IMR-90 (cell line): ENCODE measurements at regions not wholly inside any gene's neighbourhood (a gene's known extent, or its start where the extent isn't known, plus 50 kb on each side); places are given as distances from the start of the nearest gene placed in this dataset.

ENCODE experiments used
- ATAC-seq: fragments of 200-7000 bp; cut with Tn5 transposase; 2 replicates; pipeline ENCODE4 v1.9.1; 2020; ENCODE audit warnings: low read depth, mild to moderate bottlenecking, moderate library complexity
- BruUV-seq: library from RNA; stranded (reverse); fragments of 400-500 nt; replicated peaks from 2 replicates; lab custom pipeline; 2021; lab: Mats Ljungman, UMichigan
- CTCF ChIA-PET: fragments of 300-600 bp; formaldehyde crosslinking; extraction: SDS; loops from one replicate; lab custom pipeline; 2021; ENCODE audit warnings: antibody characterized with exemption; lab: Yijun Ruan, JAX
- POLR2A ChIA-PET: fragments of 300-600 bp; sonication (Branson Sonifier 250); formaldehyde crosslinking; loops from one replicate; lab custom pipeline; 2022; ENCODE audit warnings: antibody characterized with exemption; ENCODE audit not compliant: unreplicated experiment; lab: Charles Lee
- DNase-seq: peaks from one replicate; pipeline ENCODE4 v3.0.0; 2013
- H2AFZ ChIP-seq: replicated peaks from 2 replicates; pipeline ENCODE3; 2013; ENCODE audit warnings: low read length, mild to moderate bottlenecking; ENCODE audit not compliant: poor library complexity
- H2AK5ac ChIP-seq: 2 replicates; pipeline ENCODE4 v1.6.1; 2013; ENCODE audit warnings: low read depth, low read length, inconsistent platforms
- H2AK9ac ChIP-seq: replicated peaks from 2 replicates; pipeline ENCODE3; 2013; ENCODE audit warnings: mild to moderate bottlenecking, low read depth, low read length, moderate library complexity; ENCODE audit not compliant: poor library complexity
- H2BK120ac ChIP-seq: 2 replicates; pipeline ENCODE4 v1.6.1; 2013; ENCODE audit warnings: low read depth, low read length, inconsistent platforms
- H2BK15ac ChIP-seq: 3 replicates; pipeline ENCODE4 v1.6.1; 2013; ENCODE audit warnings: low read depth, low read length, inconsistent platforms
- H2BK20ac ChIP-seq: 2 replicates; pipeline ENCODE4 v1.6.1; 2013; ENCODE audit warnings: low read depth, mild to moderate bottlenecking, inconsistent platforms, low read length, moderate library complexity
- H2BK5ac ChIP-seq: 2 replicates; pipeline ENCODE4 v1.6.1; 2013; ENCODE audit warnings: mild to moderate bottlenecking, low read depth, low read length, inconsistent platforms; ENCODE audit not compliant: poor library complexity, severe bottlenecking
- H3K14ac ChIP-seq: replicated peaks from 2 replicates; pipeline ENCODE4 v1.6.1; 2013; ENCODE audit warnings: low read depth, low read length, inconsistent platforms
- H3K18ac ChIP-seq: 2 replicates; pipeline ENCODE4 v1.6.1; 2013; ENCODE audit warnings: low read depth, low read length, control low read depth
- H3K23ac ChIP-seq: 2 replicates; pipeline ENCODE4 v1.6.1; 2013; ENCODE audit warnings: low read depth, low read length, inconsistent platforms
- H3K27ac ChIP-seq: 2 replicates; pipeline ENCODE4 v1.5.1; 2013; ENCODE audit warnings: mild to moderate bottlenecking, control low read depth, low read length; ENCODE audit not compliant: insufficient read depth
- H3K27me3 ChIP-seq: 2 replicates; pipeline ENCODE4 v1.6.1; 2013; ENCODE audit warnings: low read length; ENCODE audit not compliant: control insufficient read depth, insufficient read depth
- H3K36me3 ChIP-seq: 2 replicates; pipeline ENCODE4 v1.6.1; 2013; ENCODE audit warnings: low read length, mixed read lengths; ENCODE audit not compliant: control insufficient read depth, insufficient read depth
- H3K4ac ChIP-seq: 2 replicates; pipeline ENCODE4 v1.6.1; 2013; ENCODE audit warnings: low read depth, low read length, inconsistent platforms
- H3K4me1 ChIP-seq: 2 replicates; pipeline ENCODE4 v1.6.1; 2013; ENCODE audit warnings: low read length, mixed read lengths; ENCODE audit not compliant: control insufficient read depth, insufficient read depth
- H3K4me2 ChIP-seq: 2 replicates; pipeline ENCODE4 v1.6.1; 2013; ENCODE audit warnings: low read depth, mild to moderate bottlenecking, control low read depth, low read length, moderate library complexity
- H3K4me3 ChIP-seq: 2 replicates; pipeline ENCODE4 v1.5.1; 2013; ENCODE audit warnings: low read depth, mild to moderate bottlenecking, control low read depth, low read length, moderate library complexity; ENCODE audit not compliant: insufficient read depth
- H3K56ac ChIP-seq: 2 replicates; pipeline ENCODE4 v1.6.1; 2013; ENCODE audit warnings: low read length, inconsistent platforms; ENCODE audit not compliant: insufficient read depth; ENCODE audit errors: extremely low read depth
- H3K79me1 ChIP-seq, 2 experiments: 2 replicates each; pipeline ENCODE4 v1.6.1; 2013; ENCODE audit warnings: low read length in 2 of 2, inconsistent platforms in 1 of 2, low read depth in 1 of 2
- H3K9ac ChIP-seq: 2 replicates; pipeline ENCODE4 v1.6.1; 2013; ENCODE audit warnings: low read depth, low read length, control low read depth
- H3K9me1 ChIP-seq: 2 replicates; pipeline ENCODE4 v1.6.1; 2013; ENCODE audit warnings: low read length, inconsistent platforms; ENCODE audit not compliant: insufficient read depth
- H3K9me3 ChIP-seq: 2 replicates; pipeline ENCODE4 v1.6.1; 2013; ENCODE audit warnings: low read length; ENCODE audit not compliant: control insufficient read depth, insufficient read depth
- H4K20me1 ChIP-seq: 2 replicates; pipeline ENCODE4 v1.6.1; 2013; ENCODE audit warnings: low read length, inconsistent platforms; ENCODE audit not compliant: insufficient read depth
- H4K5ac ChIP-seq: 2 replicates; pipeline ENCODE4 v1.6.1; 2013; ENCODE audit warnings: mild to moderate bottlenecking, low read depth, low read length, control low read depth
- H4K8ac ChIP-seq, 2 experiments: 2 replicates each; pipeline ENCODE4 v1.6.1; 2013; ENCODE audit warnings: low read depth in 2 of 2, low read length in 2 of 2, control low read depth in 1 of 2, inconsistent platforms in 1 of 2
- H4K91ac ChIP-seq: 2 replicates; pipeline ENCODE4 v1.6.1; 2013; ENCODE audit warnings: low read depth, low read length, inconsistent platforms; ENCODE audit not compliant: insufficient read depth
- BHLHE40 ChIP-seq: fragments of 150-350 bp; IDR thresholded peaks from 2 replicates; pipeline ENCODE4 v1.6.1; 2016; ENCODE audit warnings: mild to moderate bottlenecking, low read depth, low read length
- CEBPB ChIP-seq: IDR thresholded peaks from 2 replicates; pipeline ENCODE4 v1.6.1; 2012; ENCODE audit warnings: low read depth, low read length, improper control_type of control experiment
- CHD1 ChIP-seq: IDR thresholded peaks from 2 replicates; pipeline ENCODE4 v1.6.1; 2012; ENCODE audit warnings: low read depth, low read length, improper control_type of control experiment
- FOS ChIP-seq: fragments of 150-350 bp; IDR thresholded peaks from 2 replicates; pipeline ENCODE4 v1.6.1; 2016; ENCODE audit warnings: low read depth, low read length
- MAZ ChIP-seq: IDR thresholded peaks from 2 replicates; pipeline ENCODE4 v1.6.1; 2012; ENCODE audit warnings: low read depth, mild to moderate bottlenecking, low read length, improper control_type of control experiment, moderate library complexity, borderline replicate concordance
- MXI1 ChIP-seq: IDR thresholded peaks from 2 replicates; pipeline ENCODE4 v1.6.1; 2012; ENCODE audit warnings: low read depth, mild to moderate bottlenecking, low read length, moderate library complexity, borderline replicate concordance
- NFE2L2 ChIP-seq: fragments of 150-350 bp; IDR thresholded peaks from 2 replicates; pipeline ENCODE4 v1.6.1; 2016; ENCODE audit warnings: low read depth, mild to moderate bottlenecking, low read length
- POLR2A ChIP-seq: IDR thresholded peaks from 2 replicates; pipeline ENCODE4 v1.6.1; 2012; ENCODE audit warnings: mild to moderate bottlenecking, low read depth, low read length
- RAD21 ChIP-seq: IDR thresholded peaks from 2 replicates; pipeline ENCODE4 v1.6.1; 2012; ENCODE audit warnings: low read length, improper control_type of control experiment
- RCOR1 ChIP-seq: IDR thresholded peaks from 2 replicates; pipeline ENCODE4 v1.6.1; 2012; ENCODE audit warnings: mild to moderate bottlenecking, low read length, improper control_type of control experiment; ENCODE audit not compliant: insufficient replicate concordance
- RFX5 ChIP-seq: IDR thresholded peaks from 2 replicates; pipeline ENCODE4 v1.8.0; 2012; ENCODE audit warnings: low read depth, mild to moderate bottlenecking, low read length, moderate library complexity
- SMC3 ChIP-seq: fragments of 150-350 bp; IDR thresholded peaks from 2 replicates; pipeline ENCODE4 v1.6.1; 2016; ENCODE audit warnings: low read depth, mild to moderate bottlenecking, antibody characterized with exemption, low read length, moderate library complexity
- USF2 ChIP-seq: fragments of 150-350 bp; IDR thresholded peaks from 2 replicates; pipeline ENCODE4 v1.6.1; 2017; ENCODE audit warnings: mild to moderate bottlenecking, antibody characterized with exemption, low read length, low read depth
- WGBS, 2 experiments: methylation state at CpG; one replicate each; pipeline versions ENCODE4 v1.1.5 to v1.1.7; 2013; ENCODE audit warnings: missing lambda C conversion rate in 2 of 2; ENCODE audit not compliant: insufficient read length in 1 of 2; ENCODE audit errors: extremely low coverage in 2 of 2; 5-methylcytosine and 5-hydroxymethylcytosine counted together
- dilution Hi-C: fragments of 300-500 bp; cut with HindIII; formaldehyde crosslinking; loops from one replicate; pipeline ENCODE4 v1.14.3; 2018; ENCODE audit warnings: low sequenced_read_pairs; ENCODE audit not compliant: unreplicated experiment
- in situ Hi-C: fragments of 300-500 bp; cut with MboI; formaldehyde crosslinking; loops from 3 replicates; pipeline ENCODE4 v1.14.3; 2019; ENCODE audit warnings: low sequenced_read_pairs, inconsistent platforms, mixed read lengths
- intact Hi-C: fragments of 100-400 bp; cut with micrococcal nuclease; formaldehyde crosslinking; loops from 2 replicates; pipeline ENCODE4 v1.10.0; 2022
- TF ChIP-seq, protein P1 (sequence below): conservative IDR thresholded peaks from 2 replicates; pipeline ENCODE4 v1.5.1; 2012; ENCODE audit warnings: mild to moderate bottlenecking, low read depth, low read length, improper control_type of control experiment
- TF ChIP-seq, protein P2 (sequence below): fragments of 150-350 bp; IDR thresholded peaks from 2 replicates; pipeline ENCODE4 v1.6.1; 2016; ENCODE audit warnings: low read depth, mild to moderate bottlenecking, low read length, moderate library complexity, borderline replicate concordance

DNA sequence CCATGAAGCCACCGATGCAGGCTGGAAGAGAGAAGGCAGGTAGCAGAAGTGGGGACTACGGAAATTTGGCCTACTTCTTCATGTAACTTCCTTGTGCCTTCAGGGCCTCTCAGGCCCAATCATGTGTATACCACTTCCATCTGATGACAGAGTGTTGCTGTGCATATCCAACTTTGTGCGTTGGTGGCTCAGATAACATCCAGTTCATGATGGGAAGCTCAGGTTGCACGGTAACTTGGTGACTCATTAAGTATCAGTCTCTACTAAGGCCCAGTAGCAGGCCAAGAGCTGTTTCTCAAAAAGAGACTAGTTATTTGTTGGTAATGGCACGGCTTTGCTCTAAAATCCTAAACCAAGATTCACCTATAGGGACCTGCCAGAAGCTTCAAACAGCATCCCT, 117.6 kb downstream of the LTN1 start:
- H3K27ac ChIP-seq = no peak overlapping the region
- H3K27me3 ChIP-seq = no peaks in the 10 kb centered on the region
- no peaks in the 10 kb centered on the region for H3K9me3 ChIP-seq
- no peak overlapping the region for H3K9ac ChIP-seq
- 86% methylated on average over 1 of the region's 5 CpGs; no CpG with 5 or more reads in 1 of the 2 experiments for whole genome bisulfite sequencing, 2 experiments
- H2BK20ac ChIP-seq = no peak overlapping the region
- H3K79me1 ChIP-seq = no peaks in the 10 kb centered on the region; a peak in 1 of 4 replicates
- H2BK15ac ChIP-seq = no peak overlapping the region
- no peak overlapping the region for H2AK9ac ChIP-seq
- 0 out of 2 replicates have a peak, but pooled peaks cover 2% of the 10 kb centered on the region for H3K4me1 ChIP-seq
- no peak overlapping the region for H2BK120ac ChIP-seq
- no TSS peak for BruUV-seq
- no peak overlapping the region for H4K8ac ChIP-seq
- ATAC-seq (no peak), DNase-seq (peak; percentile 34)
- no peak overlapping the region for H2AK5ac ChIP-seq
- H3K23ac ChIP-seq = no peak overlapping the region
- intact Hi-C loops = no loop called here
- no peak overlapping the region for H3K14ac ChIP-seq
- no peak overlapping the region for H4K91ac ChIP-seq
- no peak overlapping the region for H2BK5ac ChIP-seq
- peaks cover 7% of the 10 kb centered on the region; the same call in 1 of the 2 replicates for H3K9me1 ChIP-seq
- H3K4me2 ChIP-seq = no peak overlapping the region
- H2AFZ ChIP-seq = no peak overlapping the region
- TF ChIP-seq RAD21 (no peak), SMC3 (no peak), MXI1 (no peak), RFX5 (no peak), CHD1 (no peak), USF2 (no peak), CEBPB (no peak), BHLHE40 (no peak), NFE2L2 (no peak), RCOR1 (no peak), MAZ (no peak), FOS (no peak), POLR2A (no peak)
- TF ChIP-seq, protein P1, sequence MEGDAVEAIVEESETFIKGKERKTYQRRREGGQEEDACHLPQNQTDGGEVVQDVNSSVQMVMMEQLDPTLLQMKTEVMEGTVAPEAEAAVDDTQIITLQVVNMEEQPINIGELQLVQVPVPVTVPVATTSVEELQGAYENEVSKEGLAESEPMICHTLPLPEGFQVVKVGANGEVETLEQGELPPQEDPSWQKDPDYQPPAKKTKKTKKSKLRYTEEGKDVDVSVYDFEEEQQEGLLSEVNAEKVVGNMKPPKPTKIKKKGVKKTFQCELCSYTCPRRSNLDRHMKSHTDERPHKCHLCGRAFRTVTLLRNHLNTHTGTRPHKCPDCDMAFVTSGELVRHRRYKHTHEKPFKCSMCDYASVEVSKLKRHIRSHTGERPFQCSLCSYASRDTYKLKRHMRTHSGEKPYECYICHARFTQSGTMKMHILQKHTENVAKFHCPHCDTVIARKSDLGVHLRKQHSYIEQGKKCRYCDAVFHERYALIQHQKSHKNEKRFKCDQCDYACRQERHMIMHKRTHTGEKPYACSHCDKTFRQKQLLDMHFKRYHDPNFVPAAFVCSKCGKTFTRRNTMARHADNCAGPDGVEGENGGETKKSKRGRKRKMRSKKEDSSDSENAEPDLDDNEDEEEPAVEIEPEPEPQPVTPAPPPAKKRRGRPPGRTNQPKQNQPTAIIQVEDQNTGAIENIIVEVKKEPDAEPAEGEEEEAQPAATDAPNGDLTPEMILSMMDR = no peak
- TF ChIP-seq, protein P2, sequence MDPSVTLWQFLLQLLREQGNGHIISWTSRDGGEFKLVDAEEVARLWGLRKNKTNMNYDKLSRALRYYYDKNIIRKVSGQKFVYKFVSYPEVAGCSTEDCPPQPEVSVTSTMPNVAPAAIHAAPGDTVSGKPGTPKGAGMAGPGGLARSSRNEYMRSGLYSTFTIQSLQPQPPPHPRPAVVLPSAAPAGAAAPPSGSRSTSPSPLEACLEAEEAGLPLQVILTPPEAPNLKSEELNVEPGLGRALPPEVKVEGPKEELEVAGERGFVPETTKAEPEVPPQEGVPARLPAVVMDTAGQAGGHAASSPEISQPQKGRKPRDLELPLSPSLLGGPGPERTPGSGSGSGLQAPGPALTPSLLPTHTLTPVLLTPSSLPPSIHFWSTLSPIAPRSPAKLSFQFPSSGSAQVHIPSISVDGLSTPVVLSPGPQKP = no peak
- H4K20me1 ChIP-seq = no peaks in the 10 kb centered on the region
- no peak overlapping the region for H4K5ac ChIP-seq
- H3K4me3 ChIP-seq = no peak overlapping the region
- in situ Hi-C loops = no loop called here
- H3K56ac ChIP-seq = no peak overlapping the region
- CTCF ChIA-PET = no interaction called here
- no peak overlapping the region for H3K18ac ChIP-seq
- dilution Hi-C loops = no loop called here
- peaks cover 13% of the 10 kb centered on the region for H3K36me3 ChIP-seq
- POLR2A ChIA-PET = no interaction called here
- H3K4ac ChIP-seq = no peak overlapping the region
